GM18517 (cell line): ENCODE measurements at regions not wholly inside any gene's neighbourhood (a gene's known extent, or its start where the extent isn't known, plus 50 kb on each side); places are given as distances from the start of the nearest gene placed in this dataset.

Experiments
- ATAC-seq: cut with Tn5 transposase; IDR thresholded peaks from one replicate; pipeline ENCODE4 v1.9.1; 2021; ENCODE audit warnings: mild to moderate bottlenecking, moderate library complexity; ENCODE audit not compliant: unreplicated experiment

- ATAC-seq: no peak
Measured at GRCh38 chrX:16487620-16488385, 162.2 kb upstream of the S100G start.

- ATAC-seq: no peak
Measured at GRCh38 chrX:16488959-16489358, 161.0 kb upstream of the S100G start.

DNA sequence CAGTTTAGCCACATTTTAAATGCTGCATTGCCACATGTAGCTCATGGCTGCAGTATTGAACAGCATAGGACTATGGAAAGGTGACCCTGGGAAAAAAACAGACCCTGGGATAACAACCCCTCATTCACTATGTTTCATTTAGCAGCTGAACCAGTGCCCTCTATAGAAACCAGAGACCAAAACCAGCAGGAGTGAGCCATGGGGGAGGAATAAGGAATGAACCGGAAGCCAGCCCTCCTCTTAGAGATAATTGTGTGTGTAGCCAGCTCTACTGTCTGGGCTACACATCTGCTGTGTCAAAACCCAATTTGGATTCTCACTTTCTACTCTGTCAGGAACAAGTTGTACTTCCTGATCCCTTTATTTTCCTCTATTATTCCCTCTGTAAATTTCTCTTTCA is 158.5 kb upstream of the S100G start:
- no peak for ATAC-seq

GRCh38 chrX:16496175-16496574 is 153.8 kb upstream of the S100G start:
- no peak for ATAC-seq

- ATAC-seq: no peak
Measured at GRCh38 chrX:16511796-16512776, 137.9 kb upstream of the S100G start.

GRCh38 chrX:16516232-16516876 is 133.6 kb upstream of the S100G start:
- ATAC-seq: no peak

DNA sequence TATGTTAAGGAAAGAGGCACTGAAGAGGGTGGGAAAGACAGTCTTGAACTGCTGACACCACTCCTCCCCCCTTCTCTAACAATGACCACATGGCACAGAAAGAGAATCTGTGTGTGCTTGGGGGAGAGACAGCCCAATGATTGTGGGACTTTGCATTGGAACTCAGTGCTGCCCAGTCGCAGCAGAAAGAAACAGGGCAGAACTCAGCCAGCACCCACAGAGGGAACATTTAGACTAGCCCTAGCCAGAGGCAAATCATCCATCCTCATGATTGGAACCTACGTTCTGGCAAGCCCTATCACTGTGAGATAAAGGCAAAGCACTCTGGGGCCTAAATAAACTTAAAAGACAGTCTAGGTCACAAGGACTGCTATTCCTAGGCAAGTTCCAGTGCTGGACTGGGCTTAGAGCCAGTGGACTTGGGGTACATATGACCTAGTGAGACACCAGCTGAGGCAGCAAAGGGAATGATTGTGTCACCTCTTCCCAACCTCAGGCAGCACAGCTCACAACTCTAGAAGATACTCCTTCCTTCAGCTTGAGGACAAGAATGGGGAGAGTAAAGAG is 132.8 kb upstream of the S100G start:
- ATAC-seq: no peak

DNA sequence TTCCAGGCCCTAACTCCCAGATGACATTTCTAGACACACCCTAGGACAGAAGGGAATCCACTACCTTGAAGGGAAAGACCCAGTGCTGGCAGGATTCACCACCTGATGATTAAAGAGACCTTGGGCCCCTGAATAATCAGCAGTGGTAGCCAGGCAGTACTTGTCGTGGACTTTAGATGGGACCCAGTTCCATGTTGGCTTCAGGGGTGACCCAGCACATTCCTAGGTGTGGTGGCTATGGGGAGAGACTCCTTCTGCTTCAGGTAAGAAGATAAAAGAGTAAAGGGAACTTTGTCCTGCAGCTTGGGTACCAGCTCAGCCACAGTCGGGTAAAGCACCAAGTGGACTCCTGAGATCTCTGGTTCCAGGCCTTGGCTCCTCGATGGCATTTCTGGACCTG is 131.8 kb upstream of the S100G start:
- no peak for ATAC-seq

- ATAC-seq: no peak
Measured at GRCh38 chrX:16524316-16524715, 125.6 kb upstream of the S100G start.

DNA sequence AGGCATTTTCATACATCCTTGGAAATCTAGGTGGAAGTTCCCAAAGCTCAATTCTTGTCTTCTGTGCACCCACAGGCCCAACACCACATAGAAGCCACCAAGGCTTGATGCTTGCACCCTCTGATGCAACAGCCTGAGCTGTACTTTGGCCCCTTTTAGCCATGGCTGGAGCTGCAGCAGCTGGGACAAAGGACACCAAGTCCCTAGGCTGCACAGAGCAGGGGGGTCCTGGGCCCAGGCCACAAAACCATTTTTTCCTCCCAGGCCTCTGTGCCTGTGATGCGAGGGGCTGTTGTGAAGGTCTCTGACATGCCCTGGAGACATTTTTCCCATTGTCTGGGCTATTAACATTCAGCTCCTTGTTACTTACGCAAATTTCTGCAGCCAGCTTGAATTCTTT is 124.0 kb upstream of the S100G start:
- no peak for ATAC-seq

DNA sequence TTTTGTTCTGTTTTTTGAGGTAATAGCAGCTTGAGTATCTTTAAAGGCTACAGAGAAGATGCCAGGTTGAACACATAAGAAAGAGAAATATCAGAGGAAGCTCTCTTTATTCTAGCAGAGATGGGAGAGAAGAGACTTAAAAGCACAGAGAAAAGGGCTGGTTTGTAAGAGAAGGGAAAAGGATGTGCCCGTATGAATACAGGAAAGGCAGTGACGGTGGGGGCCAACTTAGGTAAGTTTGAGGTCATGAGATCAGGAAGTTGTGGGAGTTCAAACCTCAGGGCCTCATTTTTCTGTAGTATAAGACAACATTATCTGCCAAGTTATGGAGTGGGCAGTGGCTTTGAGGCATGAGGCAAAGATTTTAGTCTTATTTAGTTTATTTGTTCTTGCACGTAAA is 121.3 kb upstream of the S100G start:
- ATAC-seq: no peak
